SU-DHL-6 (cell line): ENCODE measurements at regions not wholly inside any gene's neighbourhood (a gene's known extent, or its start where the extent isn't known, plus 50 kb on each side); places are given as distances from the start of the nearest gene placed in this dataset.

Experiments
- H2AFZ ChIP-seq: fragments of 200-600 bp; sonication (generic); 2 replicates; pipeline ENCODE4 v1.6.1; 2014; ENCODE audit warnings: low read depth, mild to moderate bottlenecking, moderate library complexity, mixed read lengths, antibody characterized with exemption, low read length; ENCODE audit not compliant: severe bottlenecking
- H3F3A ChIP-seq: fragments of 200-600 bp; shearing (Covaris generic); 2 replicates; pipeline ENCODE4 v1.6.0; 2016; ENCODE audit warnings: antibody characterized with exemption, mild to moderate bottlenecking; ENCODE audit not compliant: insufficient read depth
- H3K27ac ChIP-seq: fragments of 200-600 bp; sonication (generic); 2 replicates; pipeline ENCODE4 v1.5.1; 2016; ENCODE audit warnings: low read depth, mild to moderate bottlenecking, low read length, moderate library complexity, mixed read lengths
- H3K27me3 ChIP-seq: fragments of 200-600 bp; sonication (generic), shearing (Covaris generic); 2 replicates; pipeline ENCODE4 v1.6.0; 2014; ENCODE audit warnings: mild to moderate bottlenecking, low read length
- H3K36me3 ChIP-seq: fragments of 200-600 bp; sonication (generic); 2 replicates; pipeline ENCODE4 v1.6.1; 2014; ENCODE audit warnings: mild to moderate bottlenecking, low read length, mixed read lengths
- H3K4me2 ChIP-seq: fragments of 300-600, 200-600 bp; shearing (Covaris generic), sonication (generic); 2 replicates; pipeline ENCODE4 v1.6.0; 2014; ENCODE audit warnings: low read length, low read depth, mild to moderate bottlenecking; ENCODE audit not compliant: poor library complexity, severe bottlenecking
- H3K4me3 ChIP-seq: fragments of 200-600 bp; sonication (generic); 2 replicates; pipeline ENCODE4 v1.5.1; 2014; ENCODE audit warnings: antibody characterized with exemption, low read length, mild to moderate bottlenecking, mixed read lengths; ENCODE audit not compliant: insufficient read depth, poor library complexity, severe bottlenecking
- H3K79me2 ChIP-seq: fragments of 200-600 bp; sonication (generic); 2 replicates; pipeline ENCODE4 v1.6.1; 2014; ENCODE audit warnings: mild to moderate bottlenecking, low read length, moderate library complexity; ENCODE audit not compliant: insufficient read depth
- H3K9ac ChIP-seq: fragments of 200-600 bp; sonication (generic); 2 replicates; pipeline ENCODE4 v1.7.0; 2014; ENCODE audit warnings: mild to moderate bottlenecking, low read length
- H3K9me2 ChIP-seq: fragments of 200-600 bp; sonication (generic); replicated peaks from 2 replicates; pipeline ENCODE4 v1.6.1; 2014; ENCODE audit warnings: low read length; ENCODE audit not compliant: insufficient read depth
- H3K9me3 ChIP-seq: fragments of 200-600 bp; sonication (generic); 2 replicates; pipeline ENCODE4 v1.6.1; 2014; ENCODE audit warnings: low read length, mixed read lengths; ENCODE audit not compliant: insufficient read depth
- H4K20me1 ChIP-seq: fragments of 200-600 bp; sonication (generic); 2 replicates; pipeline ENCODE4 v1.6.1; 2014; ENCODE audit warnings: low read depth, mild to moderate bottlenecking, antibody characterized with exemption, low read length, moderate library complexity, mixed read lengths
- CTCF ChIP-seq: fragments of 200-600 bp; sonication (generic); IDR thresholded peaks from one replicate; pipeline ENCODE4 v1.5.1; 2017; ENCODE audit warnings: antibody characterized with exemption, mild to moderate bottlenecking, low read length, moderate library complexity; ENCODE audit not compliant: insufficient read depth, poor library complexity, severe bottlenecking
- EZH2phosphoT487 ChIP-seq: fragments of 200-600 bp; sonication (generic), shearing (Covaris generic); conservative IDR thresholded peaks from 2 replicates; pipeline ENCODE4 v1.6.1; 2018; ENCODE audit warnings: mild to moderate bottlenecking, antibody characterized with exemption, low read length, moderate library complexity, mixed read lengths

GRCh38 chr5:127203818-127204217, 86.8 kb upstream of the MEGF10 start:
- H3F3A ChIP-seq, result no peaks in the 10 kb centered on the region
- no peak overlapping the region for H3K27ac ChIP-seq
- no peaks in the 10 kb centered on the region for H3K9me2 ChIP-seq
- H2AFZ ChIP-seq, result no peak overlapping the region
- no peaks in the 10 kb centered on the region for H3K79me2 ChIP-seq
- no peak overlapping the region for H3K9ac ChIP-seq
- no peaks in the 10 kb centered on the region for H3K9me3 ChIP-seq
- TF ChIP-seq CTCF, result no peak
- no peak for TF ChIP-seq EZH2phosphoT487
- H3K36me3 ChIP-seq, result no peaks in the 10 kb centered on the region
- no peaks in the 10 kb centered on the region for H4K20me1 ChIP-seq
- H3K4me3 ChIP-seq, result no peak overlapping the region
- no peaks in the 10 kb centered on the region for H3K27me3 ChIP-seq
- H3K4me2 ChIP-seq, result no peak overlapping the region

- TF ChIP-seq CTCF (no peak), EZH2phosphoT487 (no peak)
- no peaks in the 10 kb centered on the region for H3K27me3 ChIP-seq
- no peak overlapping the region for H3K9ac ChIP-seq
- no peak overlapping the region for H2AFZ ChIP-seq
- H3K9me3 ChIP-seq, result no peaks in the 10 kb centered on the region
- H3K79me2 ChIP-seq, result no peaks in the 10 kb centered on the region
- no peaks in the 10 kb centered on the region for H3K36me3 ChIP-seq
- H3K27ac ChIP-seq, result no peak overlapping the region
- H4K20me1 ChIP-seq, result no peaks in the 10 kb centered on the region
- H3K9me2 ChIP-seq, result no peaks in the 10 kb centered on the region
- no peaks in the 10 kb centered on the region for H3F3A ChIP-seq
- no peak overlapping the region for H3K4me2 ChIP-seq
- no peak overlapping the region for H3K4me3 ChIP-seq
These were observed 85.4 kb upstream of the MEGF10 start for GRCh38 chr5:127205147-127205546.

- Histone ChIP-seq H3K9me2 (no peaks in the 10 kb centered on the region), H3F3A (no peaks in the 10 kb centered on the region), H3K27me3 (no peaks in the 10 kb centered on the region), H3K4me3 (no peak overlapping the region), H3K9me3 (no peaks in the 10 kb centered on the region), H3K27ac (no peak overlapping the region), H3K9ac (no peak overlapping the region), H4K20me1 (no peaks in the 10 kb centered on the region), H3K79me2 (no peaks in the 10 kb centered on the region), H3K4me2 (no peak overlapping the region), H3K36me3 (no peaks in the 10 kb centered on the region), H2AFZ (no peak overlapping the region)
- no peak for TF ChIP-seq EZH2phosphoT487
These were observed 84.1 kb upstream of the MEGF10 start for GRCh38 chr5:127206320-127207113.

- H3K4me2 ChIP-seq, result no peak overlapping the region
- H3K36me3 ChIP-seq, result no peaks in the 10 kb centered on the region
- H3K9ac ChIP-seq, result no peak overlapping the region
- H4K20me1 ChIP-seq, result no peaks in the 10 kb centered on the region
- H3K79me2 ChIP-seq, result no peaks in the 10 kb centered on the region
- H2AFZ ChIP-seq, result no peak overlapping the region
- TF ChIP-seq EZH2phosphoT487, result no peak
- TF ChIP-seq CTCF, result no peak
- H3K27ac ChIP-seq, result no peak overlapping the region
- H3K9me2 ChIP-seq, result no peaks in the 10 kb centered on the region
- H3K4me3 ChIP-seq, result no peak overlapping the region
- H3K27me3 ChIP-seq, result no peaks in the 10 kb centered on the region
- H3F3A ChIP-seq, result no peaks in the 10 kb centered on the region
- no peaks in the 10 kb centered on the region for H3K9me3 ChIP-seq
These were observed 80.6 kb upstream of the MEGF10 start for GRCh38 chr5:127210042-127210441.
